GM23338 (cell line): ENCODE measurements at regions not wholly inside any gene's neighbourhood (a gene's known extent, or its start where the extent isn't known, plus 50 kb on each side); places are given as distances from the start of the nearest gene placed in this dataset.

ENCODE experiments used
- ATAC-seq: fragments of 200-7000 bp; cut with Tn5 transposase; 3 replicates; pipeline ENCODE4 v1.9.1; 2020
- DNase-seq: peaks from one replicate; pipeline ENCODE4 v3.0.0-alpha.2; 2015; ENCODE audit warnings: low spot score
- H2AFZ ChIP-seq: fragments of 200-600 bp; sonication (generic); 2 replicates; pipeline ENCODE4 v1.8.0; 2016; ENCODE audit warnings: antibody characterized with exemption, mild to moderate bottlenecking, moderate library complexity
- H3F3A ChIP-seq: fragments of 200-600 bp; sonication (generic); replicated peaks from 2 replicates; pipeline ENCODE4 v1.8.0; 2017; ENCODE audit warnings: antibody characterized with exemption, mixed run types, low read depth
- H3K27ac ChIP-seq: fragments of 200-600 bp; sonication (generic); 2 replicates; pipeline ENCODE4 v1.6.1; 2016; ENCODE audit warnings: low read depth
- H3K27me3 ChIP-seq: fragments of 200-600 bp; sonication (generic); 2 replicates; pipeline ENCODE4 v1.8.0; 2016; ENCODE audit warnings: mild to moderate bottlenecking, mixed run types, moderate library complexity; ENCODE audit not compliant: insufficient read depth
- H3K36me3 ChIP-seq: fragments of 200-600 bp; sonication (generic); 2 replicates; pipeline ENCODE4 v1.8.0; 2016; ENCODE audit warnings: mild to moderate bottlenecking; ENCODE audit not compliant: insufficient read depth
- H3K4me1 ChIP-seq: fragments of 200-600 bp; sonication (generic); 2 replicates; pipeline ENCODE4 v1.8.0; 2016; ENCODE audit warnings: mild to moderate bottlenecking, moderate library complexity; ENCODE audit not compliant: insufficient read depth
- H3K4me2 ChIP-seq: fragments of 200-600 bp; sonication (generic); 2 replicates; pipeline ENCODE4 v1.7.1; 2017; ENCODE audit warnings: mixed run types
- H3K4me3 ChIP-seq: fragments of 200-600 bp; sonication (generic); 2 replicates; pipeline ENCODE4 v1.6.1; 2016; ENCODE audit warnings: mixed run types
- H3K79me2 ChIP-seq: fragments of 200-600 bp; sonication (generic); replicated peaks from 2 replicates; pipeline ENCODE4 v1.8.0; 2017; ENCODE audit warnings: mild to moderate bottlenecking; ENCODE audit not compliant: insufficient read depth
- H3K9me2 ChIP-seq: fragments of 200-600 bp; sonication (generic); 2 replicates; pipeline ENCODE4 v1.8.0; 2017; ENCODE audit not compliant: insufficient read depth
- H4K20me1 ChIP-seq: fragments of 200-600 bp; sonication (generic); replicated peaks from 2 replicates; pipeline ENCODE4 v1.8.0; 2017; ENCODE audit warnings: mild to moderate bottlenecking; ENCODE audit not compliant: insufficient read depth
- H3K27ac Mint-ChIP-seq: 2 replicates; pipeline ENCODE4 v1.8.0; 2020; ENCODE audit warnings: inconsistent platforms, mild to moderate bottlenecking, moderate library complexity, mixed read lengths
- H3K27me3 Mint-ChIP-seq: 3 replicates; pipeline ENCODE4 v1.8.0; 2022; ENCODE audit warnings: low read depth, mild to moderate bottlenecking, moderate library complexity, mixed read lengths, inconsistent platforms; ENCODE audit not compliant: insufficient read depth, poor library complexity
- H3K36me3 Mint-ChIP-seq: 3 replicates; pipeline ENCODE4 v1.8.0; 2021; ENCODE audit warnings: low read depth, mild to moderate bottlenecking, inconsistent platforms, moderate library complexity, mixed read lengths
- H3K4me1 Mint-ChIP-seq: 3 replicates; pipeline ENCODE4 v1.8.0; 2020; ENCODE audit warnings: mild to moderate bottlenecking, inconsistent platforms, mixed read lengths
- H3K4me3 Mint-ChIP-seq: 3 replicates; pipeline ENCODE4 v1.8.0; 2021; ENCODE audit warnings: moderate library complexity, mild to moderate bottlenecking, inconsistent platforms, mixed read lengths
- H3K9me3 Mint-ChIP-seq: 3 replicates; pipeline ENCODE4 v1.8.0; 2020; ENCODE audit warnings: moderate library complexity, mild to moderate bottlenecking, inconsistent platforms, mixed read lengths
- POLR2AphosphoS5 ChIP-seq: IDR thresholded peaks from 2 replicates; pipeline ENCODE4 v1.6.1; 2016; ENCODE audit warnings: antibody characterized with exemption, low read depth
- REST ChIP-seq: IDR thresholded peaks from one replicate; pipeline ENCODE4 v1.6.1; 2018; ENCODE audit warnings: antibody characterized with exemption; ENCODE audit not compliant: unreplicated experiment
- STAT1 ChIP-seq: IDR thresholded peaks from one replicate; pipeline ENCODE4 v1.6.1; 2016; ENCODE audit warnings: antibody characterized with exemption; ENCODE audit not compliant: unreplicated experiment
- ZNF114 ChIP-seq: fragments of 250-450 bp; sonication (Bioruptor Pico); IDR thresholded peaks from 2 replicates; pipeline ENCODE4 v1.5.0; 2020; ENCODE audit warnings: mild to moderate bottlenecking, moderate library complexity
- ZNF462 ChIP-seq: fragments of 250-450 bp; sonication (Bioruptor Pico); IDR thresholded peaks from 2 replicates; pipeline ENCODE4 v1.5.0; 2020; ENCODE audit warnings: mild to moderate bottlenecking, moderate library complexity

GRCh38 chr19:27929399-27929798 is 1283.6 kb downstream of the UQCRFS1 start:
- ATAC-seq (no peak), DNase-seq (no peak)
- Histone ChIP-seq H3K9me2 (no peaks in the 10 kb centered on the region), H3K4me1 (no peaks in the 10 kb centered on the region), H3K27ac (no peak overlapping the region), H3K27me3 (no peaks in the 10 kb centered on the region), H3F3A (no peaks in the 10 kb centered on the region), H2AFZ (no peak overlapping the region), H4K20me1 (no peaks in the 10 kb centered on the region), H3K36me3 (peaks cover 3% of the 10 kb centered on the region; the same call in 1 of the 2 replicates), H3K79me2 (no peaks in the 10 kb centered on the region), H3K4me3 (no peak overlapping the region), H3K4me2 (no peak overlapping the region)
- Mint-ChIP-seq H3K9me3 (peaks cover 94% of the 10 kb centered on the region), H3K4me1 (no peaks in the 10 kb centered on the region), H3K36me3 (peaks cover 19% of the 10 kb centered on the region), H3K27me3 (peaks cover 1% of the 10 kb centered on the region), H3K27ac (no peak overlapping the region), H3K4me3 (no peak overlapping the region)
- no peak for TF ChIP-seq ZNF114 (CRISPR knock-in tag)
- no peak for TF ChIP-seq STAT1
- TF ChIP-seq POLR2AphosphoS5 = no peak
- TF ChIP-seq REST = no peak
- no peak for TF ChIP-seq ZNF462 (CRISPR knock-in tag)
